ENCODE measurements at regions not wholly inside any gene's neighbourhood (a gene's known extent, or its start where the extent isn't known, plus 50 kb on each side); places are given as distances from the start of the nearest gene placed in this dataset.

GRCh38 chrX:97766501-97767095 lies 882.9 kb downstream of the RPA4 start:
- FAIRE-seq (no peak), ATAC-seq (no peak), DNase-seq (ENCODE audit: extremely low read depth in 1 of 4, low spot score in 3 of 4) (no peak)
- no peak for TF ChIP-seq SAFB (IDR thresholded peaks at IDR 0.05; ENCODE audit: borderline replicate concordance, low read depth, low read length)
- 3% methylated on average over 5 of the region's 5 CpGs for WGBS (ENCODE audit: insufficient coverage, low coverage, missing lambda C conversion rate)
- intact Hi-C loops (cut with micrococcal nuclease): no loop called here
- no peak overlapping the region for H3K27ac ChIP-seq (ENCODE audit: extremely low read depth, low read depth, low read length)
- no TSS peak for BruUV-seq (replicated peaks)
- H3K27me3 ChIP-seq (ENCODE audit: control insufficient read depth in 2 of 2, insufficient read depth in 2 of 2, low read length in 2 of 2): no peaks in the 10 kb centered on the region
- H3K4me3 ChIP-seq: no peak overlapping the region
- no peak overlapping the region for H3K4me2 ChIP-seq (ENCODE audit: insufficient read depth, low read length)
- H3K9ac ChIP-seq (ENCODE audit: insufficient read depth in 1 of 2, low read depth in 2 of 2, low read length in 2 of 2): no peak overlapping the region
- ChIA-PET CTCF (ENCODE audit: low intra/inter-chr PET ratio) (no interaction called here), POLR2A (no interaction called here)
- no peaks in the 10 kb centered on the region for H4K20me1 ChIP-seq (replicated peaks; ENCODE audit: control insufficient read depth, insufficient read depth, low read length)
- H3K36me3 ChIP-seq (ENCODE audit: control insufficient read depth, insufficient read depth, low read length): no peaks in the 10 kb centered on the region
- H3K9me3 ChIP-seq (replicated peaks; ENCODE audit: control insufficient read depth, insufficient read depth, low read depth, low read length): no peaks in the 10 kb centered on the region
- no peaks in the 10 kb centered on the region for H3K4me1 ChIP-seq (replicated peaks in 1 of 2; ENCODE audit: control insufficient read depth in 2 of 2, insufficient read depth in 2 of 2, low read length in 2 of 2)
- no peak overlapping the region for H2AFZ ChIP-seq (ENCODE audit: low read depth, low read length)
- H3K79me2 ChIP-seq (ENCODE audit: control insufficient read depth, insufficient read depth, low read length): no peaks in the 10 kb centered on the region
- in situ Hi-C loops (cut with MboI): no loop called here
- H3K9me1 ChIP-seq (ENCODE audit: control insufficient read depth, insufficient read depth, low read length): no peaks in the 10 kb centered on the region

GRCh38 chrX:97787311-97787710 lies 903.6 kb downstream of the RPA4 start:
- Histone ChIP-seq H3K27ac (ENCODE audit: extremely low read depth, low read depth, low read length) (no peak overlapping the region), H3K79me2 (ENCODE audit: control insufficient read depth, insufficient read depth, low read length) (no peaks in the 10 kb centered on the region), H3K4me1 (replicated peaks in 1 of 2; ENCODE audit: control insufficient read depth in 2 of 2, insufficient read depth in 2 of 2, low read length in 2 of 2) (no peaks in the 10 kb centered on the region), H3K27me3 (ENCODE audit: control insufficient read depth in 2 of 2, insufficient read depth in 2 of 2, low read length in 2 of 2) (no peaks in the 10 kb centered on the region), H3K9me1 (ENCODE audit: control insufficient read depth, insufficient read depth, low read length) (no peaks in the 10 kb centered on the region), H3K4me2 (ENCODE audit: insufficient read depth, low read length) (no peak overlapping the region), H3K9ac (ENCODE audit: insufficient read depth in 1 of 2, low read depth in 2 of 2, low read length in 2 of 2) (no peak overlapping the region), H3K4me3 (no peak overlapping the region), H4K20me1 (replicated peaks; ENCODE audit: control insufficient read depth, insufficient read depth, low read length) (no peaks in the 10 kb centered on the region), H3K9me3 (replicated peaks; ENCODE audit: control insufficient read depth, insufficient read depth, low read depth, low read length) (no peaks in the 10 kb centered on the region), H2AFZ (ENCODE audit: low read depth, low read length) (no peak overlapping the region), H3K36me3 (ENCODE audit: control insufficient read depth, insufficient read depth, low read length) (no peaks in the 10 kb centered on the region)
- in situ Hi-C loops (cut with MboI) (no loop called here), intact Hi-C loops (cut with micrococcal nuclease) (no loop called here)
- ChIA-PET POLR2A (no interaction called here), CTCF (ENCODE audit: low intra/inter-chr PET ratio) (no interaction called here)
- WGBS (ENCODE audit: insufficient coverage, low coverage, missing lambda C conversion rate): 5% methylated on average over 2 of the region's 2 CpGs
- ATAC-seq: no peak
- no TSS peak for BruUV-seq (replicated peaks)
- DNase-seq (ENCODE audit: extremely low read depth in 1 of 4, low spot score in 3 of 4): no peak
- no peak for FAIRE-seq
- no peak for TF ChIP-seq SIN3A (IDR thresholded peaks at IDR 0.05; ENCODE audit: borderline replicate concordance in 2 of 2, control insufficient read depth in 1 of 2, low read depth in 2 of 2, low read length in 2 of 2)
- TF ChIP-seq ZBTB8A (IDR thresholded peaks at IDR 0.05; ENCODE audit: partially characterized antibody): no peak
- TF ChIP-seq ZNF655 (CRISPR knock-in tag; IDR thresholded peaks at IDR 0.05): no peak
- no peak for TF ChIP-seq ZFPM2 (CRISPR knock-in tag; IDR thresholded peaks at IDR 0.05)
- TF ChIP-seq ZNF253 (CRISPR knock-in tag; conservative IDR thresholded peaks at IDR 0.05): no peak
- no peak for TF ChIP-seq ZNF124 (CRISPR knock-in tag; IDR thresholded peaks at IDR 0.05)
- no peak for TF ChIP-seq TFAP4 (CRISPR knock-in tag; IDR thresholded peaks at IDR 0.05; ENCODE audit: borderline replicate concordance)
- no peak for TF ChIP-seq MLX (CRISPR knock-in tag; conservative IDR thresholded peaks at IDR 0.05)
